H9 (cell line): ENCODE measurements at regions not wholly inside any gene's neighbourhood (a gene's known extent, or its start where the extent isn't known, plus 50 kb on each side); places are given as distances from the start of the nearest gene placed in this dataset.

ENCODE experiments used
- DNase-seq: peaks from one replicate; pipeline ENCODE4 v3.0.0-alpha.2; 2017
- H2AFZ ChIP-seq: one replicate; pipeline ENCODE4 v1.6.1; 2013; ENCODE audit warnings: mild to moderate bottlenecking, low read length, control low read depth, moderate library complexity
- H2AK5ac ChIP-seq: 2 replicates; pipeline ENCODE4 v1.6.1; 2013; ENCODE audit warnings: low read length, control low read depth, mixed read lengths; ENCODE audit not compliant: insufficient read length
- H2BK120ac ChIP-seq: one replicate; pipeline ENCODE4 v1.6.1; 2013; ENCODE audit warnings: low read depth, mild to moderate bottlenecking, low read length, control low read depth, inconsistent platforms; ENCODE audit not compliant: poor library complexity, severe bottlenecking
- H2BK12ac ChIP-seq: 2 replicates; pipeline ENCODE4 v1.6.1; 2013; ENCODE audit warnings: low read length, control low read depth, mixed read lengths, low read depth; ENCODE audit not compliant: insufficient read length
- H2BK15ac ChIP-seq: 2 replicates; pipeline ENCODE4 v1.6.1; 2013; ENCODE audit warnings: low read depth, low read length, control low read depth
- H2BK20ac ChIP-seq: one replicate; pipeline ENCODE4 v1.6.1; 2013; ENCODE audit warnings: low read depth, mild to moderate bottlenecking, low read length, control low read depth, inconsistent platforms; ENCODE audit not compliant: poor library complexity, severe bottlenecking
- H2BK5ac ChIP-seq: 2 replicates; pipeline ENCODE4 v1.6.1; 2013; ENCODE audit warnings: low read length, control low read depth, mixed read lengths; ENCODE audit not compliant: insufficient read length
- H3K14ac ChIP-seq: 2 replicates; pipeline ENCODE4 v1.6.1; 2013; ENCODE audit warnings: low read length, control low read depth; ENCODE audit not compliant: insufficient read depth
- H3K18ac ChIP-seq: 2 replicates; pipeline ENCODE4 v1.6.1; 2013; ENCODE audit warnings: low read depth, mild to moderate bottlenecking, mixed read lengths, low read length, control low read depth; ENCODE audit not compliant: insufficient read length
- H3K23ac ChIP-seq: 2 replicates; pipeline ENCODE4 v1.6.1; 2013; ENCODE audit warnings: low read length, control low read depth, mixed read lengths, low read depth; ENCODE audit not compliant: insufficient read length
- H3K23me2 ChIP-seq: 2 replicates; pipeline ENCODE4 v1.6.1; 2013; ENCODE audit warnings: low read depth, mild to moderate bottlenecking, mixed read lengths, low read length, control low read depth; ENCODE audit not compliant: insufficient read length, poor library complexity, severe bottlenecking
- H3K27ac ChIP-seq: 2 replicates; pipeline ENCODE4 v1.5.1; 2013; ENCODE audit warnings: low read length, control low read depth, mixed read lengths, low read depth; ENCODE audit not compliant: insufficient read length
- H3K27me3 ChIP-seq: 2 replicates; pipeline ENCODE4 v1.6.1; 2013; ENCODE audit warnings: low read length, control low read depth, inconsistent platforms; ENCODE audit not compliant: insufficient read depth
- H3K4ac ChIP-seq: 2 replicates; pipeline ENCODE4 v1.6.1; 2013; ENCODE audit warnings: low read depth, mild to moderate bottlenecking, control low read depth, inconsistent platforms, low read length, moderate library complexity
- H3K4me1 ChIP-seq: 2 replicates; pipeline ENCODE4 v1.6.1; 2013; ENCODE audit warnings: low read length, control low read depth, inconsistent platforms; ENCODE audit not compliant: insufficient read depth
- H3K4me2 ChIP-seq: 2 replicates; pipeline ENCODE4 v1.6.1; 2013; ENCODE audit warnings: low read length, control low read depth, mixed read lengths; ENCODE audit not compliant: insufficient read length, insufficient read depth
- H3K56ac ChIP-seq: 2 replicates; pipeline ENCODE4 v1.6.1; 2013; ENCODE audit warnings: low read depth, mild to moderate bottlenecking, mixed read lengths, low read length, control low read depth; ENCODE audit not compliant: insufficient read length
- H3K79me1 ChIP-seq: 2 replicates; pipeline ENCODE4 v1.6.1; 2013; ENCODE audit warnings: low read depth, mild to moderate bottlenecking, moderate library complexity, low read length, control low read depth, inconsistent platforms; ENCODE audit not compliant: insufficient read depth, poor library complexity, severe bottlenecking
- H3K79me2 ChIP-seq: 2 replicates; pipeline ENCODE4 v1.6.1; 2013; ENCODE audit warnings: low read length, control low read depth, inconsistent platforms; ENCODE audit not compliant: insufficient read depth
- H3K9ac ChIP-seq: 2 replicates; pipeline ENCODE4 v1.6.1; 2013; ENCODE audit warnings: low read length, control low read depth, mixed read lengths; ENCODE audit not compliant: insufficient read length; ENCODE audit errors: extremely low read depth
- H3K9me3 ChIP-seq: one replicate; pipeline ENCODE4 v1.6.1; 2013; ENCODE audit warnings: low read depth, low read length, inconsistent platforms; ENCODE audit not compliant: control insufficient read depth
- H3T11ph ChIP-seq: one replicate; pipeline ENCODE4 v1.6.1; 2013; ENCODE audit warnings: mild to moderate bottlenecking, low read length, control low read depth, inconsistent platforms
- H4K20me1 ChIP-seq: one replicate; pipeline ENCODE4 v1.6.1; 2013; ENCODE audit not compliant: control insufficient read depth, insufficient read length, insufficient read depth
- H4K5ac ChIP-seq: 2 replicates; pipeline ENCODE4 v1.6.1; 2013; ENCODE audit warnings: low read depth, mild to moderate bottlenecking, mixed read lengths, low read length, control low read depth; ENCODE audit not compliant: insufficient read length
- H4K8ac ChIP-seq: replicated peaks from 2 replicates; pipeline ENCODE4 v1.6.1; 2013; ENCODE audit warnings: low read length, control low read depth, mixed read lengths, low read depth; ENCODE audit not compliant: insufficient read length
- H4K91ac ChIP-seq: 2 replicates; pipeline ENCODE4 v1.6.1; 2013; ENCODE audit warnings: low read depth, mild to moderate bottlenecking, moderate library complexity, mixed read lengths, low read length, control low read depth; ENCODE audit not compliant: insufficient read length
- H3K27ac Mint-ChIP-seq, 3 experiments: 2 replicates in 2 of 3; 3 replicates in 1 of 3; pipeline ENCODE4 v1.8.0; 2020 to 2021; ENCODE audit warnings: mixed read lengths in 3 of 3, mild to moderate bottlenecking in 1 of 3, moderate library complexity in 1 of 3
- H3K27me3 Mint-ChIP-seq: 2 replicates; pipeline ENCODE4 v1.8.0; 2021; ENCODE audit warnings: low read depth, mild to moderate bottlenecking, moderate library complexity, mixed read lengths
- H3K36me3 Mint-ChIP-seq, 3 experiments: 2 replicates in 2 of 3; 3 replicates in 1 of 3; pipeline ENCODE4 v1.8.0; 2020 to 2021; ENCODE audit warnings: low read depth in 3 of 3, mixed read lengths in 3 of 3; ENCODE audit not compliant: insufficient read depth in 1 of 3
- H3K4me1 Mint-ChIP-seq, 2 experiments: 2 replicates each; pipeline ENCODE4 v1.8.0; 2020; ENCODE audit warnings: mixed read lengths in 2 of 2
- H3K4me3 Mint-ChIP-seq, 2 experiments: 2 replicates in 1 of 2; 3 replicates in 1 of 2; pipeline ENCODE4 v1.8.0; 2020 to 2021; ENCODE audit warnings: mild to moderate bottlenecking in 2 of 2, mixed read lengths in 2 of 2, moderate library complexity in 1 of 2
- H3K9me3 Mint-ChIP-seq, 2 experiments: 2 replicates in 1 of 2; 3 replicates in 1 of 2; pipeline ENCODE4 v1.8.0; 2020; ENCODE audit warnings: mild to moderate bottlenecking in 2 of 2, mixed read lengths in 2 of 2, moderate library complexity in 1 of 2
- CTCF ChIP-seq: fragments of 200-600 bp; sonication (generic); conservative IDR thresholded peaks from 3 replicates; pipeline ENCODE4 v1.8.0; 2021; ENCODE audit warnings: antibody characterized with exemption, mild to moderate bottlenecking
- WGBS: extraction: QIAGEN DNeasy Blood & Tissue Kit; methylation state at CpG from one replicate; pipeline ENCODE4 v1.1.7; 2013; ENCODE audit warnings: missing lambda C conversion rate, low lambda C conversion rate, mixed read lengths; ENCODE audit not compliant: insufficient read length; ENCODE audit errors: extremely low coverage; 5-methylcytosine and 5-hydroxymethylcytosine counted together

- Histone ChIP-seq H3K27me3 (no peaks in the 10 kb centered on the region), H2BK20ac (no peak overlapping the region), H3K79me1 (no peaks in the 10 kb centered on the region), H4K5ac (no peak overlapping the region), H3K79me2 (no peaks in the 10 kb centered on the region), H4K8ac (no peak overlapping the region), H2BK12ac (no peak overlapping the region), H2BK120ac (no peak overlapping the region), H3K9me3 (no peaks in the 10 kb centered on the region), H3K23me2 (no peaks in the 10 kb centered on the region), H3T11ph (no peak overlapping the region), H4K20me1 (no peaks in the 10 kb centered on the region), H3K18ac (no peak overlapping the region), H4K91ac (no peak overlapping the region), H3K14ac (no peak overlapping the region), H3K9ac (no peak overlapping the region), H2AK5ac (no peak overlapping the region), H2BK15ac (no peak overlapping the region), H3K56ac (no peak overlapping the region), H3K4me2 (no peak overlapping the region), H3K23ac (no peak overlapping the region), H2AFZ (no peak overlapping the region), H3K4me1 (no peaks in the 10 kb centered on the region), H3K27ac (no peak overlapping the region), H2BK5ac (no peak overlapping the region), H3K4ac (no peak overlapping the region)
- WGBS = no CpG with 5 or more reads among the region's 3 CpGs
- Mint-ChIP-seq H3K27ac (no peak overlapping the region), H3K27me3 (no peaks in the 10 kb centered on the region), H3K4me1 (peaks cover 0 to 2% of the 10 kb centered on the region in 2 experiments; a peak in 1 of 4 replicates), H3K4me3 (no peak overlapping the region), H3K36me3 (no peaks in the 10 kb centered on the region), H3K9me3 (no peaks in the 10 kb centered on the region; a peak in 1 of 5 replicates)
- TF ChIP-seq CTCF = no peak
- DNase-seq = no peak
These were observed 239.9 kb downstream of the NFKBIZ start for GRCh38 chr3:102089239-102089638.
